ENCODE measurements at regions not wholly inside any gene's neighbourhood (a gene's known extent, or its start where the extent isn't known, plus 50 kb on each side); places are given as distances from the start of the nearest gene placed in this dataset.

DNA sequence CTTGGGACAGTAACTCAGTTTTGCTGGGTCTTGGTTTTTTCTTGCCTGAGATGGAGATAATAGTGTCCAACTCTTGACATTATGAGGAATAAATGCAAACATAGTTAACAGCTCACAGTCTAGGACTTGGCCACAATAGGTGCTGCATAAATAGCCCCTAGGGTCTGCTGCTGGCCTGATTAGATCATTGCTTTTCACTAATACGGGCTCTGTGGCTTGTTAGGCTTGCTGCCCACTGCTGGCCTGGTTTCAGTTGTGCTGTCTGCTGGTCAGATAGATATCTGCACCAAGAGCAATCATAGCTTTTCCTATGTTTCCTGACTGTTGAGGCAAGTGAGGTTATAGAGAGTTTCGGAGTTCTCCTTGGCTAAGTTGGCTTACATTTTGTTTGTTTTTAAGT, 246.1 kb downstream of the DNAJB9 start:
- Histone ChIP-seq H3K36me3 (ENCODE audit: control insufficient read depth, insufficient read depth, low read length) (no peaks in the 10 kb centered on the region), H3K9ac (no peak overlapping the region), H3K27me3 (ENCODE audit: control insufficient read depth, insufficient read depth, low read length) (no peaks in the 10 kb centered on the region), H3K27ac (no peak overlapping the region), H3K4me3 (ENCODE audit: low read depth, low read length) (no peak overlapping the region), H3K4me1 (no peaks in the 10 kb centered on the region), H3K9me3 (ENCODE audit: control insufficient read depth, low read length) (no peaks in the 10 kb centered on the region), H3K4me2 (ENCODE audit: low read length) (no peak overlapping the region), H3K79me2 (no peaks in the 10 kb centered on the region), H2AFZ (peak overlapping the region; percentile 10)
- TF ChIP-seq, protein P1, sequence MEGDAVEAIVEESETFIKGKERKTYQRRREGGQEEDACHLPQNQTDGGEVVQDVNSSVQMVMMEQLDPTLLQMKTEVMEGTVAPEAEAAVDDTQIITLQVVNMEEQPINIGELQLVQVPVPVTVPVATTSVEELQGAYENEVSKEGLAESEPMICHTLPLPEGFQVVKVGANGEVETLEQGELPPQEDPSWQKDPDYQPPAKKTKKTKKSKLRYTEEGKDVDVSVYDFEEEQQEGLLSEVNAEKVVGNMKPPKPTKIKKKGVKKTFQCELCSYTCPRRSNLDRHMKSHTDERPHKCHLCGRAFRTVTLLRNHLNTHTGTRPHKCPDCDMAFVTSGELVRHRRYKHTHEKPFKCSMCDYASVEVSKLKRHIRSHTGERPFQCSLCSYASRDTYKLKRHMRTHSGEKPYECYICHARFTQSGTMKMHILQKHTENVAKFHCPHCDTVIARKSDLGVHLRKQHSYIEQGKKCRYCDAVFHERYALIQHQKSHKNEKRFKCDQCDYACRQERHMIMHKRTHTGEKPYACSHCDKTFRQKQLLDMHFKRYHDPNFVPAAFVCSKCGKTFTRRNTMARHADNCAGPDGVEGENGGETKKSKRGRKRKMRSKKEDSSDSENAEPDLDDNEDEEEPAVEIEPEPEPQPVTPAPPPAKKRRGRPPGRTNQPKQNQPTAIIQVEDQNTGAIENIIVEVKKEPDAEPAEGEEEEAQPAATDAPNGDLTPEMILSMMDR (IDR thresholded peaks at IDR 0.05), result no peak

DNA sequence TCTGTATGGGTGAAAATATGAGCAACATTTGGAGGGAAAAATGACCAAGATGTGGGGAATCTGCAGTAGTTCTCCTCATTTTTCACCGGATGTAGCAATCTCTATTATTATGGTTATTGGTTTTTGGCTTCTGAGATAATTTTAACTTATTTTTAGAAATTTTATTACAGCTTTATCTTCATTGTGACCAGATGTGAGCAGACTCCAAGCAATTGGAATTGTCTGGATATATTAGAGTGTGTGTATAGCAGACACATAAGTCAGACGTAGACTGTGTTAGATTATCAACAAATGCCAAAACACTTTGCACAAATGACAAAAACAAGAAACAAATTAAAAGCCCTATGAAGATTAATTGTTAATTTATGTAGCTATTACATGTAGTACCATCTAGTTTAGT, 249.1 kb downstream of the DNAJB9 start:
- Histone ChIP-seq H3K4me1 (no peaks in the 10 kb centered on the region), H3K9ac (no peak overlapping the region), H3K9me3 (ENCODE audit: control insufficient read depth, low read length) (no peaks in the 10 kb centered on the region), H3K4me3 (ENCODE audit: low read depth, low read length) (no peak overlapping the region), H3K36me3 (ENCODE audit: control insufficient read depth, insufficient read depth, low read length) (no peaks in the 10 kb centered on the region), H3K79me2 (no peaks in the 10 kb centered on the region), H3K27ac (no peak overlapping the region), H3K4me2 (ENCODE audit: low read length) (no peak overlapping the region), H3K27me3 (ENCODE audit: control insufficient read depth, insufficient read depth, low read length) (no peaks in the 10 kb centered on the region), H2AFZ (no peak overlapping the region)
- TF ChIP-seq, protein P1 (IDR thresholded peaks at IDR 0.05), result no peak

DNA sequence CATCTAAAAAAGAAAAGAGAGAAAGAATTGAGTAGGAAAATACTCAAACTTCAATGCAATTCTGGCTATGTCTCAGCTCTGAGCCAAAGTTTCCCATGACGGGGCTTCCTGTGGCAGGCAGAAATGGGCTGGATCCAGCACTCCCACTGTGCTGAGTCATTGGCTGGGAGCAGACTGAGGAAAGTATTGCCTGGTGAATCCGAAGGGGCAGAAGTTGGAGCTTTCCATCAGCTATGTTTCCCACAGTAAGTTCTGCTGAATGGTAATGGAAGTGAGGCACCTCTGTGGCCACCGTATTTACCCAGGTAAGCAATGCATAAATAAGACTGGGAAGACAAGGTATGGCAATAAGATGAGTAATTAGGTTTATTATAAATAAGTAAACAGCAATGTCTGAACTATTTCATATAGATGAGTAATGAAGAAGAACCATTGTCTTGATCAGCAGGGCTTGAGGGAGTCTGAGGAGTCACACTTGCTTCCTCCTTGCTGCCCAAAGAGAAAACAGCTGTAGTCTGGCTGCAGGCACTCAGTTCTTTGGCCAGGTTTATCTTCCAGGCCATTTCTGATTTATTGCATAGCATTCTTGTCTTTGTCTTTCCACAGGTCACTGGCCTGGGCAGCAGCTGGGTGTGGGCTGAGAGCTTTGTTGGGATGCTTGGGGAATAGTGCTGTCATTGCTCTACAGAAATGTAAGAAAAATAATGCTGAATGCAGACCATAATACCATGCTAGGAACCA, 255.3 kb downstream of the DNAJB9 start:
- no peaks in the 10 kb centered on the region for H3K36me3 ChIP-seq (ENCODE audit: control insufficient read depth, insufficient read depth, low read length)
- no peaks in the 10 kb centered on the region for H3K9me3 ChIP-seq (ENCODE audit: control insufficient read depth, low read length)
- no peak overlapping the region for H2AFZ ChIP-seq
- no peaks in the 10 kb centered on the region for H3K79me2 ChIP-seq
- H3K27ac ChIP-seq, result no peak overlapping the region
- TF ChIP-seq, protein P1 (IDR thresholded peaks at IDR 0.05), result no peak
- no peak overlapping the region for H3K4me2 ChIP-seq (ENCODE audit: low read length)
- no peak overlapping the region for H3K9ac ChIP-seq
- H3K27me3 ChIP-seq (ENCODE audit: control insufficient read depth, insufficient read depth, low read length), result no peaks in the 10 kb centered on the region
- H3K4me1 ChIP-seq, result no peaks in the 10 kb centered on the region
- no peak overlapping the region for H3K4me3 ChIP-seq (ENCODE audit: low read depth, low read length)

DNA sequence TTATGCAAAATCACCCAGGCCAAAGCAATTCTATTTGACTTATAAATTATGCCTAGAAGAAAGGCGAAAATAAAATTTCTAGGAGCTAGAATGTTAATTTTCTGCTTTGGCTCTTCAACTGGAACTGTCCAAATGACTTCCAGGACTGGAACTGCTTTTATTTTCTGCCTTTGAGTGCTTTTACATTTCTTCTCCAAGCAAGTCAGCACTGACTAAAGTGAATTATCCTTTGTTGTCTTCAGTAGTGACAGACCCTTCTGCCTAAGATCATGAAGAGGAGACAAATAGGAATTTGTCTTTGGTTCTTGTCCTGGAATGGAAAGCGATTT, 255.9 kb downstream of the DNAJB9 start:
- no peak overlapping the region for H3K4me2 ChIP-seq (ENCODE audit: low read length)
- H3K9ac ChIP-seq, result no peak overlapping the region
- no peaks in the 10 kb centered on the region for H3K27me3 ChIP-seq (ENCODE audit: control insufficient read depth, insufficient read depth, low read length)
- no peak overlapping the region for H3K4me3 ChIP-seq (ENCODE audit: low read depth, low read length)
- H3K79me2 ChIP-seq, result no peaks in the 10 kb centered on the region
- no peaks in the 10 kb centered on the region for H3K9me3 ChIP-seq (ENCODE audit: control insufficient read depth, low read length)
- TF ChIP-seq, protein P1 (IDR thresholded peaks at IDR 0.05), result no peak
- H2AFZ ChIP-seq, result no peak overlapping the region
- H3K27ac ChIP-seq, result no peak overlapping the region
- H3K4me1 ChIP-seq, result no peaks in the 10 kb centered on the region
- H3K36me3 ChIP-seq (ENCODE audit: control insufficient read depth, insufficient read depth, low read length), result no peaks in the 10 kb centered on the region

DNA sequence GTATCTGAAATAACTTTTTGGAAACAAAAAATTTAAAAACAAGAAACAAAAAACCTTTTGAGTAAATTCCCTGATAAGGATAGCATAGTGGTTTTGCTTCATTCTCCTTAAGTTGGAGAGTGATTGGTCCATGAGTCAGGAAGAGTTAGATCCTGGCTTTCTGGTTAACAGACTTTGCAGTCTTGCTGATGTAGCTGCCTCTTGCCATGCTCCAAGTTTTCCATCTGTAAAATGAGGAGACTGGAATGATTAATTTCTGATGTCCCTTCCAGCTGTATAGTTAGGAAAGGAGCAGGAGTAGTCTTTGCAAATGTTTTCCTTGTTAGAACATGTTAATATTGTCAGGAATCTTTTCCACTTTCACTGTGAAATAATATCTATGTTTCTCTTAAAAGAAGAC, 266.6 kb downstream of the DNAJB9 start:
- peaks cover 2% of the 10 kb centered on the region for H3K9me3 ChIP-seq (ENCODE audit: control insufficient read depth, low read length)
- H2AFZ ChIP-seq, result no peak overlapping the region
- no peak overlapping the region for H3K27ac ChIP-seq
- H3K9ac ChIP-seq, result no peak overlapping the region
- no peaks in the 10 kb centered on the region for H3K36me3 ChIP-seq (ENCODE audit: control insufficient read depth, insufficient read depth, low read length)
- no peaks in the 10 kb centered on the region for H3K79me2 ChIP-seq
- TF ChIP-seq, protein P1 (IDR thresholded peaks at IDR 0.05), result no peak
- H3K27me3 ChIP-seq (ENCODE audit: control insufficient read depth, insufficient read depth, low read length), result no peaks in the 10 kb centered on the region
- H3K4me2 ChIP-seq (ENCODE audit: low read length), result no peak overlapping the region
- H3K4me1 ChIP-seq, result peaks cover 5% of the 10 kb centered on the region
- no peak overlapping the region for H3K4me3 ChIP-seq (ENCODE audit: low read depth, low read length)
